WTC11 (cell line): ENCODE measurements at regions not wholly inside any gene's neighbourhood (a gene's known extent, or its start where the extent isn't known, plus 50 kb on each side); places are given as distances from the start of the nearest gene placed in this dataset.

ENCODE experiments used
- ATAC-seq: fragments of 200-7000 bp; cut with Tn5 transposase; 2 replicates; pipeline ENCODE4 v1.10.0; 2021; ENCODE audit warnings: mild to moderate bottlenecking, moderate library complexity
- CTCF ChIA-PET: fragments of 300-600 bp; sonication (Branson Sonifier 250); formaldehyde crosslinking; loops from one replicate; lab custom pipeline; 2021; ENCODE audit warnings: antibody characterized with exemption; lab: Charles Lee
- POLR2A ChIA-PET: fragments of 350-600 bp; sonication (Branson Sonifier 250); formaldehyde crosslinking; loops from one replicate; lab custom pipeline; 2021; ENCODE audit warnings: antibody characterized with exemption; lab: Charles Lee
- DNase-seq: peaks from one replicate; pipeline ENCODE4 v3.0.0; 2021; ENCODE audit warnings: low spot score
- H3K27ac Mint-ChIP-seq: 2 replicates; pipeline ENCODE4 v1.8.0; 2021; ENCODE audit warnings: mixed read lengths
- H3K27me3 Mint-ChIP-seq: 2 replicates; pipeline ENCODE4 v1.8.0; 2021; ENCODE audit warnings: low read depth, mild to moderate bottlenecking, moderate library complexity, mixed read lengths
- H3K36me3 Mint-ChIP-seq: 2 replicates; pipeline ENCODE4 v1.8.0; 2021; ENCODE audit warnings: mixed read lengths
- H3K4me1 Mint-ChIP-seq: 2 replicates; pipeline ENCODE4 v1.8.0; 2022; ENCODE audit warnings: mixed read lengths
- H3K4me3 Mint-ChIP-seq: 2 replicates; pipeline ENCODE4 v1.8.0; 2021; ENCODE audit warnings: mild to moderate bottlenecking, moderate library complexity, mixed read lengths
- H3K9me3 Mint-ChIP-seq: 2 replicates; pipeline ENCODE4 v1.8.0; 2021; ENCODE audit warnings: mixed read lengths
- AR ChIP-seq: fragments of 250-450 bp; sonication (Bioruptor Pico); IDR thresholded peaks from 2 replicates; pipeline ENCODE4 v1.9.0; 2021; ENCODE audit warnings: mild to moderate bottlenecking
- EMX1 ChIP-seq: fragments of 250-450 bp; sonication (Bioruptor Pico); IDR thresholded peaks from 2 replicates; pipeline ENCODE4 v1.8.0; 2021; ENCODE audit warnings: mild to moderate bottlenecking
- FOXP1 ChIP-seq: sonication (generic); formaldehyde crosslinking; IDR thresholded peaks from 2 replicates; pipeline ENCODE4 v1.8.0; 2022; ENCODE audit warnings: missing genetic modification reagents, mild to moderate bottlenecking, moderate library complexity, borderline replicate concordance
- FOXP4 ChIP-seq: sonication (generic); formaldehyde crosslinking; IDR thresholded peaks from 2 replicates; pipeline ENCODE4 v1.8.0; 2022; ENCODE audit warnings: mild to moderate bottlenecking, missing genetic modification reagents
- GTF2I ChIP-seq: fragments of 250-450 bp; sonication (Bioruptor Pico); conservative IDR thresholded peaks from 2 replicates; pipeline ENCODE4 v1.4.0; 2021; ENCODE audit warnings: mild to moderate bottlenecking
- HMGA2 ChIP-seq: fragments of 250-450 bp; sonication (Bioruptor Pico); IDR thresholded peaks from 2 replicates; pipeline ENCODE4 v1.4.0; 2021; ENCODE audit warnings: mild to moderate bottlenecking, moderate library complexity
- JUN ChIP-seq: sonication (generic); formaldehyde crosslinking; IDR thresholded peaks from 2 replicates; pipeline ENCODE4 v1.8.0; 2023; ENCODE audit warnings: mild to moderate bottlenecking, missing genetic modification reagents
- MAX ChIP-seq: sonication (generic); formaldehyde crosslinking; IDR thresholded peaks from 2 replicates; pipeline ENCODE4 v1.8.0; 2022; ENCODE audit warnings: mild to moderate bottlenecking, missing genetic modification reagents
- NFE2L1 ChIP-seq: sonication (generic); formaldehyde crosslinking; IDR thresholded peaks from 2 replicates; pipeline ENCODE4 v1.8.1; 2023; ENCODE audit warnings: missing genetic modification reagents
- NR2C2 ChIP-seq: sonication (generic); formaldehyde crosslinking; IDR thresholded peaks from 2 replicates; pipeline ENCODE4 v1.8.0; 2022; ENCODE audit warnings: mild to moderate bottlenecking, missing genetic modification reagents
- NR3C1 ChIP-seq: sonication (generic); formaldehyde crosslinking; conservative IDR thresholded peaks from 2 replicates; pipeline ENCODE4 v1.8.1; 2023; ENCODE audit warnings: low read depth, mild to moderate bottlenecking, missing genetic modification reagents
- PREB ChIP-seq: sonication (generic); formaldehyde crosslinking; IDR thresholded peaks from 2 replicates; pipeline ENCODE4 v1.8.1; 2022; ENCODE audit warnings: mild to moderate bottlenecking, missing genetic modification reagents, moderate library complexity, borderline replicate concordance
- PRRX2 ChIP-seq: fragments of 250-450 bp; sonication (Bioruptor Pico); IDR thresholded peaks from 2 replicates; pipeline ENCODE4 v1.8.0; 2021; ENCODE audit warnings: mild to moderate bottlenecking
- RORB ChIP-seq: fragments of 250-450 bp; sonication (Bioruptor Pico); IDR thresholded peaks from 2 replicates; pipeline ENCODE4 v1.9.0; 2021; ENCODE audit warnings: mild to moderate bottlenecking
- ZNF121 ChIP-seq: sonication (generic); formaldehyde crosslinking; IDR thresholded peaks from 2 replicates; pipeline ENCODE4 v1.8.0; 2023; ENCODE audit warnings: missing genetic modification reagents
- ZNF138 ChIP-seq: sonication (generic); formaldehyde crosslinking; conservative IDR thresholded peaks from 2 replicates; pipeline ENCODE4 v1.8.1; 2022; ENCODE audit warnings: mild to moderate bottlenecking, moderate library complexity, missing genetic modification reagents
- ZNF219 ChIP-seq: sonication (generic); formaldehyde crosslinking; IDR thresholded peaks from 2 replicates; pipeline ENCODE4 v1.8.0; 2023; ENCODE audit warnings: missing genetic modification reagents, mild to moderate bottlenecking, borderline replicate concordance
- ZNF232 ChIP-seq: sonication (generic); formaldehyde crosslinking; IDR thresholded peaks from 2 replicates; pipeline ENCODE4 v1.8.0; 2022; ENCODE audit warnings: mild to moderate bottlenecking, missing genetic modification reagents
- ZNF281 ChIP-seq: sonication (generic); formaldehyde crosslinking; IDR thresholded peaks from 2 replicates; pipeline ENCODE4 v1.8.0; 2023; ENCODE audit warnings: mild to moderate bottlenecking, missing genetic modification reagents
- ZNF425 ChIP-seq: fragments of 250-450 bp; sonication (Bioruptor Pico); conservative IDR thresholded peaks from 2 replicates; pipeline ENCODE4 v1.9.0; 2021; ENCODE audit warnings: mild to moderate bottlenecking
- ZNF671 ChIP-seq: fragments of 250-450 bp; sonication (Bioruptor Pico); IDR thresholded peaks from 2 replicates; pipeline ENCODE4 v1.8.0; 2021; ENCODE audit warnings: mild to moderate bottlenecking
- TF ChIP-seq, protein P1 (sequence below): sonication (generic); formaldehyde crosslinking; IDR thresholded peaks from 2 replicates; pipeline ENCODE4 v1.8.0; 2022; ENCODE audit warnings: mild to moderate bottlenecking, missing genetic modification reagents

GRCh38 chr3:82048711-82049110 is 287.3 kb upstream of the GBE1 start (continued):
- TF ChIP-seq NR3C1 (CRISPR knock-in tag) (no peak), FOXP1 (CRISPR knock-in tag) (no peak), RORB (CRISPR knock-in tag) (no peak)

- ChIA-PET POLR2A (no interaction called here), CTCF (no interaction called here)
- no peaks in the 10 kb centered on the region for H3K4me1 Mint-ChIP-seq
- ATAC-seq (no peak), DNase-seq (no peak)
- H3K4me3 Mint-ChIP-seq, result no peak overlapping the region
- TF ChIP-seq AR, result no peak
- TF ChIP-seq EMX1 (CRISPR knock-in tag), result no peak
- TF ChIP-seq ZNF425, result no peak
- TF ChIP-seq RORB (CRISPR knock-in tag), result no peak
- TF ChIP-seq ZNF219 (CRISPR knock-in tag), result no peak
- no peak for TF ChIP-seq ZNF121 (CRISPR knock-in tag)
- TF ChIP-seq, protein P1, sequence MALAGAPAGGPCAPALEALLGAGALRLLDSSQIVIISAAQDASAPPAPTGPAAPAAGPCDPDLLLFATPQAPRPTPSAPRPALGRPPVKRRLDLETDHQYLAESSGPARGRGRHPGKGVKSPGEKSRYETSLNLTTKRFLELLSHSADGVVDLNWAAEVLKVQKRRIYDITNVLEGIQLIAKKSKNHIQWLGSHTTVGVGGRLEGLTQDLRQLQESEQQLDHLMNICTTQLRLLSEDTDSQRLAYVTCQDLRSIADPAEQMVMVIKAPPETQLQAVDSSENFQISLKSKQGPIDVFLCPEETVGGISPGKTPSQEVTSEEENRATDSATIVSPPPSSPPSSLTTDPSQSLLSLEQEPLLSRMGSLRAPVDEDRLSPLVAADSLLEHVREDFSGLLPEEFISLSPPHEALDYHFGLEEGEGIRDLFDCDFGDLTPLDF (CRISPR knock-in tag), result no peak
- TF ChIP-seq PREB (CRISPR knock-in tag), result no peak
- no peak for TF ChIP-seq HMGA2 (CRISPR knock-in tag)
- no peak for TF ChIP-seq MAX (CRISPR knock-in tag)
- TF ChIP-seq PRRX2 (CRISPR knock-in tag), result no peak
- TF ChIP-seq NR2C2 (CRISPR knock-in tag), result no peak
- TF ChIP-seq ZNF138 (CRISPR knock-in tag), result no peak
- no peak for TF ChIP-seq ZNF281 (CRISPR knock-in tag)
- TF ChIP-seq JUN, result no peak
- TF ChIP-seq FOXP4 (CRISPR knock-in tag), result no peak
- no peak for TF ChIP-seq ZNF671 (CRISPR knock-in tag)
- no peak for TF ChIP-seq GTF2I
- no peak for TF ChIP-seq ZNF232 (CRISPR knock-in tag)
- TF ChIP-seq NFE2L1 (CRISPR knock-in tag), result no peak
- H3K36me3 Mint-ChIP-seq, result no peaks in the 10 kb centered on the region
- H3K27ac Mint-ChIP-seq, result no peak overlapping the region
- peaks cover 3% of the 10 kb centered on the region; the same call in 1 of the 2 replicates for H3K9me3 Mint-ChIP-seq
- no peaks in the 10 kb centered on the region for H3K27me3 Mint-ChIP-seq
These were observed 283.7 kb upstream of the GBE1 start for GRCh38 chr3:82044930-82045705.
